Endothelial cell of umbilical vein (primary cell): ENCODE measurements at regions not wholly inside any gene's neighbourhood (a gene's known extent, or its start where the extent isn't known, plus 50 kb on each side); places are given as distances from the start of the nearest gene placed in this dataset.

Experiments
- EZH2 ChIP-seq: IDR thresholded peaks from 2 replicates; pipeline ENCODE4 v1.6.1; 2012; ENCODE audit warnings: borderline replicate concordance, low read depth, mild to moderate bottlenecking, moderate library complexity, low read length, inconsistent platforms; ENCODE audit not compliant: severe bottlenecking
- POLR2AphosphoS5 ChIP-seq: IDR thresholded peaks from 2 replicates; pipeline ENCODE4 v1.6.1; 2012; ENCODE audit warnings: low read depth, mild to moderate bottlenecking, control low read depth, low read length, moderate library complexity; ENCODE audit not compliant: insufficient read depth

DNA sequence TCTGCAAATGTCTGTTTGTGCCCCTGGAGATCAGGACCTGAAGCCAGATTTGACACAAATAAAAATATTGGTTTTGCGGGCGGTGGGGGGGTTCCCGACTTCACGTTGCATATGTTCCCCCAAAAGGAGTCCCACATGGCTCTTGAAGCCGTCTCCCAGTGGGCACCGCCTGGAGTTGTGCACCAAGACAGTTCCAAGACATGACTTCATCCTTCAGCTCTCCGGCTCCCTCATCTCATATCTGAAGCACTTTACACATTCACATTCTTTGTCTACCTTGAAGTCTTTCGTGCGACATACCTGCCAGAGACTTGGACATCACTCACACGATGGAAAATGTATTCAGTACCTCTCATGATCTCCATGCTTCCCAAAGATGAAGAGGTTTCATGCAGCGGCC lies 362.8 kb upstream of the FOXK1 start:
- TF ChIP-seq POLR2AphosphoS5 (no peak), EZH2 (no peak)
